ENCODE measurements at regions not wholly inside any gene's neighbourhood (a gene's known extent, or its start where the extent isn't known, plus 50 kb on each side); places are given as distances from the start of the nearest gene placed in this dataset.

DNA sequence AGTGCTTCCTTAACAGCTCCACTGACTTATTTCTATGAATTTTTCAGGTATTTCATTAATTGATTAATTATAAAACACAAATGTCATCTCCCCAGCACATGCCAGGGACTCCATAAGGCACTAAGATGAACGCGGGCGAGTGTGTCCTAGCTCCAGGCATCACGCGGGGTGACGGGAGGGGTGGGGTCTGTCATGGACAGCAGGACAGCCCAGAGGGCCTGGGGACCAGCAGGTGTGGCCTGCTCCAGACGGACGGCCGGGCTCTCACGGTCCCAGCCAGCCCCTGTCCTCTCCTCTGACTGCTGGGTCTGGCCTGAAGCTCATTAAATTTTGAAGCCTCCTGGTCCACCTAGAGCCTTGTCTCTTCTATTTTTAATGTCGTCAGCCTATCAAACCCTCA is 531.1 kb downstream of the BRD1 start (continued):
- TF ChIP-seq, protein P1, sequence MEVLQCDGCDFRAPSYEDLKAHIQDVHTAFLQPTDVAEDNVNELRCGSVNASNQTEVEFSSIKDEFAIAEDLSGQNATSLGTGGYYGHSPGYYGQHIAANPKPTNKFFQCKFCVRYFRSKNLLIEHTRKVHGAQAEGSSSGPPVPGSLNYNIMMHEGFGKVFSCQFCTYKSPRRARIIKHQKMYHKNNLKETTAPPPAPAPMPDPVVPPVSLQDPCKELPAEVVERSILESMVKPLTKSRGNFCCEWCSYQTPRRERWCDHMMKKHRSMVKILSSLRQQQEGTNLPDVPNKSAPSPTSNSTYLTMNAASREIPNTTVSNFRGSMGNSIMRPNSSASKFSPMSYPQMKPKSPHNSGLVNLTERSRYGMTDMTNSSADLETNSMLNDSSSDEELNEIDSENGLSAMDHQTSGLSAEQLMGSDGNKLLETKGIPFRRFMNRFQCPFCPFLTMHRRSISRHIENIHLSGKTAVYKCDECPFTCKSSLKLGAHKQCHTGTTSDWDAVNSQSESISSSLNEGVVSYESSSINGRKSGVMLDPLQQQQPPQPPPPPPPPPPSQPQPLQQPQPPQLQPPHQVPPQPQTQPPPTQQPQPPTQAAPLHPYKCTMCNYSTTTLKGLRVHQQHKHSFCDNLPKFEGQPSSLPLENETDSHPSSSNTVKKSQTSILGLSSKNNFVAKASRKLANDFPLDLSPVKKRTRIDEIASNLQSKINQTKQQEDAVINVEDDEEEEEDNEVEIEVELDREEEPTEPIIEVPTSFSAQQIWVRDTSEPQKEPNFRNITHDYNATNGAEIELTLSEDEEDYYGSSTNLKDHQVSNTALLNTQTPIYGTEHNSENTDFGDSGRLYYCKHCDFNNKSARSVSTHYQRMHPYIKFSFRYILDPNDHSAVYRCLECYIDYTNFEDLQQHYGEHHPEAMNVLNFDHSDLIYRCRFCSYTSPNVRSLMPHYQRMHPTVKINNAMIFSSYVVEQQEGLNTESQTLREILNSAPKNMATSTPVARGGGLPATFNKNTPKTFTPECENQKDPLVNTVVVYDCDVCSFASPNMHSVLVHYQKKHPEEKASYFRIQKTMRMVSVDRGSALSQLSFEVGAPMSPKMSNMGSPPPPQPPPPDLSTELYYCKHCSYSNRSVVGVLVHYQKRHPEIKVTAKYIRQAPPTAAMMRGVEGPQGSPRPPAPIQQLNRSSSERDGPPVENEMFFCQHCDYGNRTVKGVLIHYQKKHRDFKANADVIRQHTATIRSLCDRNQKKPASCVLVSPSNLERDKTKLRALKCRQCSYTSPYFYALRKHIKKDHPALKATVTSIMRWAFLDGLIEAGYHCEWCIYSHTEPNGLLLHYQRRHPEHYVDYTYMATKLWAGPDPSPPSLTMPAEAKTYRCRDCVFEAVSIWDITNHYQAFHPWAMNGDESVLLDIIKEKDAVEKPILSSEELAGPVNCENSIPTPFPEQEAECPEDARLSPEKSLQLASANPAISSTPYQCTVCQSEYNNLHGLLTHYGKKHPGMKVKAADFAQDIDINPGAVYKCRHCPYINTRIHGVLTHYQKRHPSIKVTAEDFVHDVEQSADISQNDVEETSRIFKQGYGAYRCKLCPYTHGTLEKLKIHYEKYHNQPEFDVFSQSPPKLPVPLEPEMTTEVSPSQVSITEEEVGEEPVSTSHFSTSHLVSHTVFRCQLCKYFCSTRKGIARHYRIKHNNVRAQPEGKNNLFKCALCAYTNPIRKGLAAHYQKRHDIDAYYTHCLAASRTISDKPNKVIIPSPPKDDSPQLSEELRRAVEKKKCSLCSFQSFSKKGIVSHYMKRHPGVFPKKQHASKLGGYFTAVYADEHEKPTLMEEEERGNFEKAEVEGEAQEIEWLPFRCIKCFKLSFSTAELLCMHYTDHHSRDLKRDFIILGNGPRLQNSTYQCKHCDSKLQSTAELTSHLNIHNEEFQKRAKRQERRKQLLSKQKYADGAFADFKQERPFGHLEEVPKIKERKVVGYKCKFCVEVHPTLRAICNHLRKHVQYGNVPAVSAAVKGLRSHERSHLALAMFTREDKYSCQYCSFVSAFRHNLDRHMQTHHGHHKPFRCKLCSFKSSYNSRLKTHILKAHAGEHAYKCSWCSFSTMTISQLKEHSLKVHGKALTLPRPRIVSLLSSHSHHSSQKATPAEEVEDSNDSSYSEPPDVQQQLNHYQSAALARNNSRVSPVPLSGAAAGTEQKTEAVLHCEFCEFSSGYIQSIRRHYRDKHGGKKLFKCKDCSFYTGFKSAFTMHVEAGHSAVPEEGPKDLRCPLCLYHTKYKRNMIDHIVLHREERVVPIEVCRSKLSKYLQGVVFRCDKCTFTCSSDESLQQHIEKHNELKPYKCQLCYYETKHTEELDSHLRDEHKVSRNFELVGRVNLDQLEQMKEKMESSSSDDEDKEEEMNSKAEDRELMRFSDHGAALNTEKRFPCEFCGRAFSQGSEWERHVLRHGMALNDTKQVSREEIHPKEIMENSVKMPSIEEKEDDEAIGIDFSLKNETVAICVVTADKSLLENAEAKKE (CRISPR knock-in tag; IDR thresholded peaks at IDR 0.05): no peak
- TF ChIP-seq, protein P2, sequence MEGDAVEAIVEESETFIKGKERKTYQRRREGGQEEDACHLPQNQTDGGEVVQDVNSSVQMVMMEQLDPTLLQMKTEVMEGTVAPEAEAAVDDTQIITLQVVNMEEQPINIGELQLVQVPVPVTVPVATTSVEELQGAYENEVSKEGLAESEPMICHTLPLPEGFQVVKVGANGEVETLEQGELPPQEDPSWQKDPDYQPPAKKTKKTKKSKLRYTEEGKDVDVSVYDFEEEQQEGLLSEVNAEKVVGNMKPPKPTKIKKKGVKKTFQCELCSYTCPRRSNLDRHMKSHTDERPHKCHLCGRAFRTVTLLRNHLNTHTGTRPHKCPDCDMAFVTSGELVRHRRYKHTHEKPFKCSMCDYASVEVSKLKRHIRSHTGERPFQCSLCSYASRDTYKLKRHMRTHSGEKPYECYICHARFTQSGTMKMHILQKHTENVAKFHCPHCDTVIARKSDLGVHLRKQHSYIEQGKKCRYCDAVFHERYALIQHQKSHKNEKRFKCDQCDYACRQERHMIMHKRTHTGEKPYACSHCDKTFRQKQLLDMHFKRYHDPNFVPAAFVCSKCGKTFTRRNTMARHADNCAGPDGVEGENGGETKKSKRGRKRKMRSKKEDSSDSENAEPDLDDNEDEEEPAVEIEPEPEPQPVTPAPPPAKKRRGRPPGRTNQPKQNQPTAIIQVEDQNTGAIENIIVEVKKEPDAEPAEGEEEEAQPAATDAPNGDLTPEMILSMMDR (conservative IDR thresholded peaks at IDR 0.05; ENCODE audit: low read depth in 2 of 2): no peak
- TF ChIP-seq ZNF114 (CRISPR knock-in tag; IDR thresholded peaks at IDR 0.05) (no peak), EZH2 (IDR thresholded peaks at IDR 0.05; ENCODE audit: low read depth, unreplicated experiment) (no peak)

DNA sequence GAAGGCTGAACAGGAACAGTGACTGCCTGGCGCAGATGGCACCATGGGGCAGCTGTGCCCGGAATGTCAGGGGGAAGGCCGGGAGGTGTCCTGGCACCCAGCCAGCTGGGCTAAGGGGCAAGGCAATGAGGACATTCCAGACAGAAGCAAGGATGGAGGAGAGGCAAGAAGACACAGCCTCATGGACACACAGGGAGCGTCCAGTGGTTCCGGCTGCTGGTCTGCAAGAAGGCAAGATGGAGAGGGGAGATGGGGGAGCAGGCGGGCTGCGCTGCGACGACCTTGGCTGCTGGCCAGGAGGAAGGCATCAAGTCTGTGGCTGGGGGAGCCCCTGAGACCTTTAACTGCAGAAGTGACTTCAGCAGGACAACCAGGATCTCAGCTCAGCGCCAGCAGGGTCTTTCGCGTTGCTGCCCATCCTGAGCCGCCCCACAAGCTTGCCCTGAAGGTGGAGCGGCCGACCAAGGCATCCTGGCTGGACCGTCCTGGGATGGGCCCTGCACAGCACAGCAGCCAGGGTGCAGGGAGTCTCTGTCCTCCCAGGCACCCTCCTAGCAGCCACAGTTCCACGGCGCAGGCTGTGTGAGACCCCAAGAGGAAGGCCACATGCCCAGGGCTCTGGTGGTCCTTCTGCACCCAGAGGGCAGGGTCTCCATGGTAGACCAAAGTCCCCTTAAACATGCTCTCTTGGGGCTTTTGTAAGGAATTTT is 531.7 kb downstream of the BRD1 start:
- Mint-ChIP-seq H3K27me3 (ENCODE audit: insufficient read depth, low read depth, poor library complexity) (peaks cover 15% of the 10 kb centered on the region), H3K9me3 (peaks cover 12% of the 10 kb centered on the region), H3K4me1 (peaks cover 2% of the 10 kb centered on the region), H3K36me3 (ENCODE audit: low read depth) (peaks cover 10% of the 10 kb centered on the region; the same call in 2 of the 3 replicates), H3K27ac (no peak overlapping the region), H3K4me3 (no peak overlapping the region)
- DNase-seq (ENCODE audit: low spot score): no peak
- H3K4me2 ChIP-seq: no peak overlapping the region
- H3K27me3 ChIP-seq (ENCODE audit: insufficient read depth): no peaks in the 10 kb centered on the region
- H3K36me3 ChIP-seq (ENCODE audit: insufficient read depth): no peaks in the 10 kb centered on the region
- no peak overlapping the region for H2AFZ ChIP-seq
- no peak for ATAC-seq
- H3K4me3 ChIP-seq: no peak overlapping the region
- H3K79me2 ChIP-seq (replicated peaks; ENCODE audit: insufficient read depth): no peaks in the 10 kb centered on the region
- H3F3A ChIP-seq (replicated peaks; ENCODE audit: low read depth): no peaks in the 10 kb centered on the region
- no peak overlapping the region for H3K27ac ChIP-seq (ENCODE audit: low read depth)
- no peaks in the 10 kb centered on the region for H3K9me2 ChIP-seq (ENCODE audit: insufficient read depth)
- no peaks in the 10 kb centered on the region for H4K20me1 ChIP-seq (replicated peaks; ENCODE audit: insufficient read depth)
- no peaks in the 10 kb centered on the region for H3K4me1 ChIP-seq (ENCODE audit: insufficient read depth)
- no peak for TF ChIP-seq EZH2phosphoT487 (IDR thresholded peaks at IDR 0.05; ENCODE audit: unreplicated experiment)
- no peak for TF ChIP-seq EZH2 (IDR thresholded peaks at IDR 0.05; ENCODE audit: low read depth, unreplicated experiment)
- TF ChIP-seq, protein P1 (CRISPR knock-in tag; IDR thresholded peaks at IDR 0.05): no peak

Data from GM23338 (cell line).